ENCODE measurements at regions not wholly inside any gene's neighbourhood (a gene's known extent, or its start where the extent isn't known, plus 50 kb on each side); places are given as distances from the start of the nearest gene placed in this dataset.
A peak's percentile ranks its signal among the peaks of the same experiment; 100 is the strongest.

- DNase-seq (ENCODE audit: low read depth in 1 of 2, low spot score in 1 of 2): no peak
- no peaks in the 10 kb centered on the region for H3K4me1 ChIP-seq (ENCODE audit: low read depth)
- TF ChIP-seq CTCF (IDR thresholded peaks at IDR 0.05; ENCODE audit: low read depth, low read length): no peak
Measured at GRCh38 chr18:72181241-72181764, 362.8 kb downstream of the CBLN2 start.

GRCh38 chr18:72180689-72181088, 363.5 kb downstream of the CBLN2 start:
- H3K4me3 ChIP-seq: no peak overlapping the region
- H3K36me3 ChIP-seq: no peaks in the 10 kb centered on the region
- no peaks in the 10 kb centered on the region for H3K4me1 ChIP-seq (ENCODE audit: low read depth)
- no peak for DNase-seq (ENCODE audit: low read depth in 1 of 2, low spot score in 1 of 2)
- no peaks in the 10 kb centered on the region for H3K27me3 ChIP-seq
- no peak for TF ChIP-seq CTCF (IDR thresholded peaks at IDR 0.05; ENCODE audit: low read depth, low read length)
- H3K27ac ChIP-seq: no peak overlapping the region
- H3K9me3 ChIP-seq (ENCODE audit: low read depth): no peaks in the 10 kb centered on the region

More at GRCh38 chr18:72181241-72181764, 362.8 kb downstream of the CBLN2 start:
- no peak overlapping the region for H3K4me3 ChIP-seq
- H3K27me3 ChIP-seq: no peaks in the 10 kb centered on the region
- H3K9me3 ChIP-seq (ENCODE audit: low read depth): no peaks in the 10 kb centered on the region
- no peak overlapping the region for H3K27ac ChIP-seq
- H3K36me3 ChIP-seq: no peaks in the 10 kb centered on the region

- Histone ChIP-seq H3K27me3 (no peaks in the 10 kb centered on the region), H3K9me3 (ENCODE audit: low read depth) (no peaks in the 10 kb centered on the region), H3K36me3 (no peaks in the 10 kb centered on the region), H3K4me1 (ENCODE audit: low read depth) (no peaks in the 10 kb centered on the region), H3K4me3 (no peak overlapping the region), H3K27ac (no peak overlapping the region)
- no peak for TF ChIP-seq CTCF (IDR thresholded peaks at IDR 0.05; ENCODE audit: low read depth, low read length)
- no peak for DNase-seq (ENCODE audit: low read depth in 1 of 2, low spot score in 1 of 2)
Measured at GRCh38 chr18:72174972-72175649, 369.0 kb downstream of the CBLN2 start.

- Histone ChIP-seq H3K27me3 (no peaks in the 10 kb centered on the region), H3K27ac (no peak overlapping the region), H3K4me1 (ENCODE audit: low read depth) (no peaks in the 10 kb centered on the region), H3K4me3 (no peak overlapping the region), H3K9me3 (ENCODE audit: low read depth) (no peaks in the 10 kb centered on the region), H3K36me3 (no peaks in the 10 kb centered on the region)
- DNase-seq (ENCODE audit: low read depth in 1 of 2, low spot score in 1 of 2): no peak
- TF ChIP-seq CTCF (IDR thresholded peaks at IDR 0.05; ENCODE audit: low read depth, low read length): no peak
Measured at GRCh38 chr18:72171596-72171995, 372.5 kb downstream of the CBLN2 start.

- peak in 1 of 2 donors; percentile 3 for DNase-seq (ENCODE audit: low read depth in 1 of 2, low spot score in 1 of 2)
- Histone ChIP-seq H3K9me3 (ENCODE audit: low read depth) (no peaks in the 10 kb centered on the region), H3K4me3 (no peak overlapping the region), H3K27ac (no peak overlapping the region), H3K36me3 (no peaks in the 10 kb centered on the region), H3K27me3 (no peaks in the 10 kb centered on the region), H3K4me1 (ENCODE audit: low read depth) (no peaks in the 10 kb centered on the region)
- no peak for TF ChIP-seq CTCF (IDR thresholded peaks at IDR 0.05; ENCODE audit: low read depth, low read length)
Measured at GRCh38 chr18:72161691-72162090, 382.5 kb downstream of the CBLN2 start.

Measured in cardiac muscle cell (in vitro differentiated cells and primary cell).